Fibroblast of villous mesenchyme (primary cell): ENCODE measurements at regions not wholly inside any gene's neighbourhood (a gene's known extent, or its start where the extent isn't known, plus 50 kb on each side); places are given as distances from the start of the nearest gene placed in this dataset.
A peak's percentile ranks its signal among the peaks of the same experiment; 100 is the strongest.

Source experiments
- DNase-seq: peaks from one replicate; pipeline ENCODE4 v3.0.0-alpha.2; 2010; ENCODE audit warnings: low read depth
- H3K4me3 ChIP-seq: 2 replicates; pipeline ENCODE4 v1.5.1; 2011; ENCODE audit warnings: low read depth, mild to moderate bottlenecking, low read length
- CTCF ChIP-seq: IDR thresholded peaks from 2 replicates; pipeline ENCODE4 v1.5.1; 2012; ENCODE audit warnings: low read depth, mild to moderate bottlenecking, low read length; ENCODE audit not compliant: insufficient read depth

- TF ChIP-seq CTCF: no peak
- DNase-seq: no peak
- H3K4me3 ChIP-seq: no peak overlapping the region
Observed at GRCh38 chr6:141685416-141685815, 447.3 kb upstream of the GJE1 start.

GRCh38 chr6:141682391-141682790, 450.3 kb upstream of the GJE1 start:
- no peak for TF ChIP-seq CTCF
- DNase-seq: no peak
- H3K4me3 ChIP-seq: no peak overlapping the region

- DNase-seq: peak; percentile 56
- no peak overlapping the region for H3K4me3 ChIP-seq
- peak; percentile 81 for TF ChIP-seq CTCF
Observed at GRCh38 chr6:141677598-141678211, 455.0 kb upstream of the GJE1 start.

- no peak overlapping the region for H3K4me3 ChIP-seq
- no peak for DNase-seq
- peak; percentile 33 for TF ChIP-seq CTCF
Observed at GRCh38 chr6:141675957-141676356, 456.8 kb upstream of the GJE1 start.

- TF ChIP-seq CTCF: no peak
- DNase-seq: no peak
- no peak overlapping the region for H3K4me3 ChIP-seq
Observed at GRCh38 chr6:141669141-141669540, 463.6 kb upstream of the GJE1 start.

GRCh38 chr6:141667580-141668309, 465.0 kb upstream of the GJE1 start:
- DNase-seq: no peak
- H3K4me3 ChIP-seq: no peak overlapping the region
- no peak for TF ChIP-seq CTCF

GRCh38 chr6:141666187-141666586, 466.5 kb upstream of the GJE1 start:
- no peak for DNase-seq
- H3K4me3 ChIP-seq: no peak overlapping the region
- TF ChIP-seq CTCF: no peak
